H9 (cell line): ENCODE measurements at regions not wholly inside any gene's neighbourhood (a gene's known extent, or its start where the extent isn't known, plus 50 kb on each side); places are given as distances from the start of the nearest gene placed in this dataset.

Experiments
- DNase-seq: peaks from one replicate; pipeline ENCODE4 v3.0.0-alpha.2; 2017
- H2AFZ ChIP-seq: one replicate; pipeline ENCODE4 v1.6.1; 2013; ENCODE audit warnings: mild to moderate bottlenecking, low read length, control low read depth, moderate library complexity
- H2AK5ac ChIP-seq: 2 replicates; pipeline ENCODE4 v1.6.1; 2013; ENCODE audit warnings: low read length, control low read depth, mixed read lengths; ENCODE audit not compliant: insufficient read length
- H2BK120ac ChIP-seq: one replicate; pipeline ENCODE4 v1.6.1; 2013; ENCODE audit warnings: low read depth, mild to moderate bottlenecking, low read length, control low read depth, inconsistent platforms; ENCODE audit not compliant: poor library complexity, severe bottlenecking
- H2BK12ac ChIP-seq: 2 replicates; pipeline ENCODE4 v1.6.1; 2013; ENCODE audit warnings: low read length, control low read depth, mixed read lengths, low read depth; ENCODE audit not compliant: insufficient read length
- H2BK15ac ChIP-seq: 2 replicates; pipeline ENCODE4 v1.6.1; 2013; ENCODE audit warnings: low read depth, low read length, control low read depth
- H2BK20ac ChIP-seq: one replicate; pipeline ENCODE4 v1.6.1; 2013; ENCODE audit warnings: low read depth, mild to moderate bottlenecking, low read length, control low read depth, inconsistent platforms; ENCODE audit not compliant: poor library complexity, severe bottlenecking
- H2BK5ac ChIP-seq: 2 replicates; pipeline ENCODE4 v1.6.1; 2013; ENCODE audit warnings: low read length, control low read depth, mixed read lengths; ENCODE audit not compliant: insufficient read length
- H3K14ac ChIP-seq: 2 replicates; pipeline ENCODE4 v1.6.1; 2013; ENCODE audit warnings: low read length, control low read depth; ENCODE audit not compliant: insufficient read depth
- H3K18ac ChIP-seq: 2 replicates; pipeline ENCODE4 v1.6.1; 2013; ENCODE audit warnings: low read depth, mild to moderate bottlenecking, mixed read lengths, low read length, control low read depth; ENCODE audit not compliant: insufficient read length
- H3K23ac ChIP-seq: 2 replicates; pipeline ENCODE4 v1.6.1; 2013; ENCODE audit warnings: low read length, control low read depth, mixed read lengths, low read depth; ENCODE audit not compliant: insufficient read length
- H3K23me2 ChIP-seq: 2 replicates; pipeline ENCODE4 v1.6.1; 2013; ENCODE audit warnings: low read depth, mild to moderate bottlenecking, mixed read lengths, low read length, control low read depth; ENCODE audit not compliant: insufficient read length, poor library complexity, severe bottlenecking
- H3K27ac ChIP-seq: 2 replicates; pipeline ENCODE4 v1.5.1; 2013; ENCODE audit warnings: low read length, control low read depth, mixed read lengths, low read depth; ENCODE audit not compliant: insufficient read length
- H3K27me3 ChIP-seq: 2 replicates; pipeline ENCODE4 v1.6.1; 2013; ENCODE audit warnings: low read length, control low read depth, inconsistent platforms; ENCODE audit not compliant: insufficient read depth
- H3K4ac ChIP-seq: 2 replicates; pipeline ENCODE4 v1.6.1; 2013; ENCODE audit warnings: low read depth, mild to moderate bottlenecking, control low read depth, inconsistent platforms, low read length, moderate library complexity
- H3K4me1 ChIP-seq: 2 replicates; pipeline ENCODE4 v1.6.1; 2013; ENCODE audit warnings: low read length, control low read depth, inconsistent platforms; ENCODE audit not compliant: insufficient read depth
- H3K4me2 ChIP-seq: 2 replicates; pipeline ENCODE4 v1.6.1; 2013; ENCODE audit warnings: low read length, control low read depth, mixed read lengths; ENCODE audit not compliant: insufficient read length, insufficient read depth
- H3K56ac ChIP-seq: 2 replicates; pipeline ENCODE4 v1.6.1; 2013; ENCODE audit warnings: low read depth, mild to moderate bottlenecking, mixed read lengths, low read length, control low read depth; ENCODE audit not compliant: insufficient read length
- H3K79me1 ChIP-seq: 2 replicates; pipeline ENCODE4 v1.6.1; 2013; ENCODE audit warnings: low read depth, mild to moderate bottlenecking, moderate library complexity, low read length, control low read depth, inconsistent platforms; ENCODE audit not compliant: insufficient read depth, poor library complexity, severe bottlenecking
- H3K79me2 ChIP-seq: 2 replicates; pipeline ENCODE4 v1.6.1; 2013; ENCODE audit warnings: low read length, control low read depth, inconsistent platforms; ENCODE audit not compliant: insufficient read depth
- H3K9ac ChIP-seq: 2 replicates; pipeline ENCODE4 v1.6.1; 2013; ENCODE audit warnings: low read length, control low read depth, mixed read lengths; ENCODE audit not compliant: insufficient read length; ENCODE audit errors: extremely low read depth
- H3K9me3 ChIP-seq: one replicate; pipeline ENCODE4 v1.6.1; 2013; ENCODE audit warnings: low read depth, low read length, inconsistent platforms; ENCODE audit not compliant: control insufficient read depth
- H3T11ph ChIP-seq: one replicate; pipeline ENCODE4 v1.6.1; 2013; ENCODE audit warnings: mild to moderate bottlenecking, low read length, control low read depth, inconsistent platforms
- H4K20me1 ChIP-seq: one replicate; pipeline ENCODE4 v1.6.1; 2013; ENCODE audit not compliant: control insufficient read depth, insufficient read length, insufficient read depth
- H4K5ac ChIP-seq: 2 replicates; pipeline ENCODE4 v1.6.1; 2013; ENCODE audit warnings: low read depth, mild to moderate bottlenecking, mixed read lengths, low read length, control low read depth; ENCODE audit not compliant: insufficient read length
- H4K8ac ChIP-seq: replicated peaks from 2 replicates; pipeline ENCODE4 v1.6.1; 2013; ENCODE audit warnings: low read length, control low read depth, mixed read lengths, low read depth; ENCODE audit not compliant: insufficient read length
- H4K91ac ChIP-seq: 2 replicates; pipeline ENCODE4 v1.6.1; 2013; ENCODE audit warnings: low read depth, mild to moderate bottlenecking, moderate library complexity, mixed read lengths, low read length, control low read depth; ENCODE audit not compliant: insufficient read length
- H3K27ac Mint-ChIP-seq, 3 experiments: 2 replicates in 2 of 3; 3 replicates in 1 of 3; pipeline ENCODE4 v1.8.0; 2020 to 2021; ENCODE audit warnings: mixed read lengths in 3 of 3, mild to moderate bottlenecking in 1 of 3, moderate library complexity in 1 of 3
- H3K27me3 Mint-ChIP-seq: 2 replicates; pipeline ENCODE4 v1.8.0; 2021; ENCODE audit warnings: low read depth, mild to moderate bottlenecking, moderate library complexity, mixed read lengths
- H3K36me3 Mint-ChIP-seq, 3 experiments: 2 replicates in 2 of 3; 3 replicates in 1 of 3; pipeline ENCODE4 v1.8.0; 2020 to 2021; ENCODE audit warnings: low read depth in 3 of 3, mixed read lengths in 3 of 3; ENCODE audit not compliant: insufficient read depth in 1 of 3
- H3K4me1 Mint-ChIP-seq, 2 experiments: 2 replicates each; pipeline ENCODE4 v1.8.0; 2020; ENCODE audit warnings: mixed read lengths in 2 of 2
- H3K4me3 Mint-ChIP-seq, 2 experiments: 2 replicates in 1 of 2; 3 replicates in 1 of 2; pipeline ENCODE4 v1.8.0; 2020 to 2021; ENCODE audit warnings: mild to moderate bottlenecking in 2 of 2, mixed read lengths in 2 of 2, moderate library complexity in 1 of 2
- H3K9me3 Mint-ChIP-seq, 2 experiments: 2 replicates in 1 of 2; 3 replicates in 1 of 2; pipeline ENCODE4 v1.8.0; 2020; ENCODE audit warnings: mild to moderate bottlenecking in 2 of 2, mixed read lengths in 2 of 2, moderate library complexity in 1 of 2
- WGBS: extraction: QIAGEN DNeasy Blood & Tissue Kit; methylation state at CpG from one replicate; pipeline ENCODE4 v1.1.7; 2013; ENCODE audit warnings: missing lambda C conversion rate, low lambda C conversion rate, mixed read lengths; ENCODE audit not compliant: insufficient read length; ENCODE audit errors: extremely low coverage; 5-methylcytosine and 5-hydroxymethylcytosine counted together
- TF ChIP-seq, protein P1 (sequence below): fragments of 200-600 bp; sonication (generic); conservative IDR thresholded peaks from 3 replicates; pipeline ENCODE4 v1.8.0; 2021; ENCODE audit warnings: antibody characterized with exemption, mild to moderate bottlenecking

DNA sequence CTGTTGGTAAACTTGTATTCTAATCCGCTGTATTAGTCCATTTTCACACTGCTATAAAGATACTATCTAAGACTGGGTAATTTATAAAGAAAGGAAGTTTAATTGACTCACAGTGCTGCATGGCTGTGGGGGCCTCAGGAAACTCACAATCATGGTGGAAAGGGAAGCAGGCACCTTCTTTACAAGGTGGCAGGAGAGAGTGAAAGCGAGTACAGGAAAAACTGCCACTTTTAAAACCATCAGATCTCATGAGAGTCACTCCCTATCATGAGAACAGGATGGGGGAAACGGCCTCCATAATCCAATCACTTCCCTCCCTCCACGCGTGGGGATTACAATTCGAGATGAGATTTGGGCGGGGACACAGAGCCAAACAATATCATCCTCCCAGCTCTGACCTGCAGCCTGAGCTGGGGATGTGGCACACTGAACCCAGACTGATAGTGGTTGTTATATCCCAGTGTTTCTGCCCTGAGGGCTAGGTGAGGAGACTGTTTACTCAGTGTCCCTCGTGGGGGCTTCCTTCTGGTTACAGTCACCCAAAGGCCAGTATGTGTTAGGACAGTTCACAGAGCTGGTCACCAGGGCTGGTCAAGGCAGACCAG, 488.3 kb downstream of the KDM4C start:
- no peak overlapping the region for H3K27ac ChIP-seq
- Mint-ChIP-seq H3K4me3 (no peak overlapping the region), H3K4me1 (peaks cover 19 to 26% of the 10 kb centered on the region in 2 experiments), H3K27me3 (no peaks in the 10 kb centered on the region), H3K36me3 (peaks cover 0 to 5% (median 0%) of the 10 kb centered on the region in 3 experiments; a peak in 4 of 7 replicates), H3K9me3 (peaks cover 0 to 2% of the 10 kb centered on the region in 2 experiments; a peak in 1 of 5 replicates), H3K27ac (no peak overlapping the region; a peak in 1 of 7 replicates)
- no peak overlapping the region for H3K23ac ChIP-seq
- DNase-seq, result no peak
- no peak overlapping the region for H3K14ac ChIP-seq
- H3K79me2 ChIP-seq, result no peaks in the 10 kb centered on the region
- H3K4ac ChIP-seq, result no peak overlapping the region
- no peak overlapping the region for H3K4me2 ChIP-seq
- no peaks in the 10 kb centered on the region for H3K79me1 ChIP-seq
- no peak overlapping the region for H3K56ac ChIP-seq
- no peak overlapping the region for H2BK20ac ChIP-seq
- H2BK5ac ChIP-seq, result no peak overlapping the region
- H2BK120ac ChIP-seq, result no peak overlapping the region
- no peak overlapping the region for H4K5ac ChIP-seq
- H2AFZ ChIP-seq, result no peak overlapping the region
- no peak overlapping the region for H2BK15ac ChIP-seq
- no peak overlapping the region for H3K18ac ChIP-seq
- no peak overlapping the region for H3T11ph ChIP-seq
- H3K23me2 ChIP-seq, result no peaks in the 10 kb centered on the region
- H3K27me3 ChIP-seq, result no peaks in the 10 kb centered on the region
- no peak overlapping the region for H2AK5ac ChIP-seq
- H3K4me1 ChIP-seq, result no peaks in the 10 kb centered on the region
- no peak overlapping the region for H3K9ac ChIP-seq
- H4K8ac ChIP-seq, result no peak overlapping the region
- H4K91ac ChIP-seq, result no peak overlapping the region
- H2BK12ac ChIP-seq, result no peak overlapping the region
- no peaks in the 10 kb centered on the region for H3K9me3 ChIP-seq
- TF ChIP-seq, protein P1, sequence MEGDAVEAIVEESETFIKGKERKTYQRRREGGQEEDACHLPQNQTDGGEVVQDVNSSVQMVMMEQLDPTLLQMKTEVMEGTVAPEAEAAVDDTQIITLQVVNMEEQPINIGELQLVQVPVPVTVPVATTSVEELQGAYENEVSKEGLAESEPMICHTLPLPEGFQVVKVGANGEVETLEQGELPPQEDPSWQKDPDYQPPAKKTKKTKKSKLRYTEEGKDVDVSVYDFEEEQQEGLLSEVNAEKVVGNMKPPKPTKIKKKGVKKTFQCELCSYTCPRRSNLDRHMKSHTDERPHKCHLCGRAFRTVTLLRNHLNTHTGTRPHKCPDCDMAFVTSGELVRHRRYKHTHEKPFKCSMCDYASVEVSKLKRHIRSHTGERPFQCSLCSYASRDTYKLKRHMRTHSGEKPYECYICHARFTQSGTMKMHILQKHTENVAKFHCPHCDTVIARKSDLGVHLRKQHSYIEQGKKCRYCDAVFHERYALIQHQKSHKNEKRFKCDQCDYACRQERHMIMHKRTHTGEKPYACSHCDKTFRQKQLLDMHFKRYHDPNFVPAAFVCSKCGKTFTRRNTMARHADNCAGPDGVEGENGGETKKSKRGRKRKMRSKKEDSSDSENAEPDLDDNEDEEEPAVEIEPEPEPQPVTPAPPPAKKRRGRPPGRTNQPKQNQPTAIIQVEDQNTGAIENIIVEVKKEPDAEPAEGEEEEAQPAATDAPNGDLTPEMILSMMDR, result no peak
- H4K20me1 ChIP-seq, result no peaks in the 10 kb centered on the region
- WGBS, result no CpG with 5 or more reads among the region's 8 CpGs
